Germinal center (tissue), 1 donor: ENCODE measurements at regions not wholly inside any gene's neighbourhood (a gene's known extent, or its start where the extent isn't known, plus 50 kb on each side); places are given as distances from the start of the nearest gene placed in this dataset.
"Not testable (repeated sequence)": the region's sequence is repeated elsewhere in the genome, so short reads cannot be mapped to it uniquely, and the experiment has no call there.

Experiments
- DNase-seq: peaks from one replicate; pipeline ENCODE4 v3.0.0; 2012; ENCODE audit warnings: mixed read lengths, low spot score

DNA sequence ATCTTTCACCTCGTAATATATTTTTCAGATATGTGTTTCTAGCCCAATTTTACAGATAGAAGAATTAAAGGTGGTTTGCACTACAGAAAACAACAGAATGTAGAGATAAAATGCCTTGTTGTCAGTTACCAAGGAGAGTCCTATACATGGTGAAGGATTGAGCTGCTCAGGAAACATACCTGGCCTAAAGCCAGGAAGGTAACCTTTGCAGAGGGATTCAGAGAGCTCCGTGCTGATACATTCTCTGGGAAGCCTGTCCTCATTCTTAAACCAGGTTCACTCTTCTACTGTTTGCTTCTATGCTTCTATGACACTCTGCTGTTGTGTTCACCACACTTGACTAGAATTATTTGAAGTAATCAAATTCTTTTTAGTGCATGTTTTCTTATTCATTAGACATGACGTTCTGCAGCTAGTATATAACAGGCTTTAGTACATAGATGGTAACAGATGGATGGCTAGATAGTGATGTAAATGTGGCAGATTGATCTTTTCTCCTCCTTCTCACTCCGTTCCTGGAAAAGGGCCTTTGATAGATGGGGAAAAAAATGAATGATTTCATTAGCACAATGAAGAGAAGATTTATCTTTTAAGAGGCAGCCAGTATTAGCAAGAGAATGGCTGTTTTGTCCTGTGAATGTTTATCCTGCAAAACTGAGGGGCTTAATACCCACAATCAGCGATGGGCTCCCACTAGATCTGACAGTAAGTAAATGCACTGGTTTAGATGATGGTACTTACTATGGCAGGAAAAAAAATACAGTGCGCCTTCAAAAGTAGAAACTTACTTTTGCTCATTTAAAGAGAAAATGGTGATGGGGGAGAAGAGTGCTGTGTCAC is 589.6 kb upstream of the FAM98A start:
- no peak for DNase-seq

GRCh38 chr2:34179511-34179910 is 580.4 kb upstream of the FAM98A start:
- no peak for DNase-seq

DNA sequence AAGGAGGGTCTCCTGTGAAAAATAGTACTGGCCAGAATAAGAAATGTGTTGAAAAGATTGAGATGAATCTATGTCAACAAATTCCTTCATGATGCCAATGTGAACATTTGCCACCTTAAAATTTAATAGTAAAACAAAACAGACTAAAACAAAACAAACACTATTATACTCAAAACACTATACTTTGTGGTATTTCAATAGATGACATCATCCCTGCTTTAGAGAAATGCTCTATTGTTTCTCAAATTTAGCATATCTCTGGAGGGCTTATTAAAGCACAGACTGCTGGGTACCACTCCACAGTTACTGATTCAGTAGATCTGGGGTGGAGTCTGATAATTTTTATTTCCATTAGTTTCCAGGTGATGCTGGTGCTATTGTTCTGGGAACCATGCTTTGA is 579.4 kb upstream of the FAM98A start:
- DNase-seq, result no peak

- DNase-seq, result no peak
Observed at GRCh38 chr2:34176693-34177092, 577.6 kb upstream of the FAM98A start.

- no peak for DNase-seq
Observed at GRCh38 chr2:34174506-34174905, 575.4 kb upstream of the FAM98A start.

GRCh38 chr2:34162231-34162630 is 563.1 kb upstream of the FAM98A start:
- DNase-seq, result no peak

DNA sequence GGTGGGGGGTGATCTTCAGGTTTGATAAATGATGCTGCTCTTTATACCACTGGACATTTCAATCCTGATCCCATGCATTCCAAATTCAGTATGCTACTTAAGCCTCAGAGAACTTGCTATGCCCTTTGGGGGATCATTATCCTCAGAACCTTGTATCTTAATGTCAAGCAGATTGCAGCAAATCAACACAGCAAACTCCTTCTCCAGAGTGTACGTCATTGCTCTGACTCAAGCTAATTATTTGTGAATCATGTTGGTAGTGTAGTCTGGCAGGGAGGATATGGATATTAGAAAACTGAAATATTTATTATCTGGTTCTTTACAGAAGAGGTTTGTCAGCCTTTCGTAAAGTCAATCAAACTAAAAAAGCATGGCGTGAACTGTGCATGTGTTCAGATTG is 562.5 kb upstream of the FAM98A start:
- no peak for DNase-seq

GRCh38 chr2:34159901-34160300 is 560.8 kb upstream of the FAM98A start:
- no peak for DNase-seq

GRCh38 chr2:34153484-34153883 is 554.4 kb upstream of the FAM98A start:
- no peak for DNase-seq

DNA sequence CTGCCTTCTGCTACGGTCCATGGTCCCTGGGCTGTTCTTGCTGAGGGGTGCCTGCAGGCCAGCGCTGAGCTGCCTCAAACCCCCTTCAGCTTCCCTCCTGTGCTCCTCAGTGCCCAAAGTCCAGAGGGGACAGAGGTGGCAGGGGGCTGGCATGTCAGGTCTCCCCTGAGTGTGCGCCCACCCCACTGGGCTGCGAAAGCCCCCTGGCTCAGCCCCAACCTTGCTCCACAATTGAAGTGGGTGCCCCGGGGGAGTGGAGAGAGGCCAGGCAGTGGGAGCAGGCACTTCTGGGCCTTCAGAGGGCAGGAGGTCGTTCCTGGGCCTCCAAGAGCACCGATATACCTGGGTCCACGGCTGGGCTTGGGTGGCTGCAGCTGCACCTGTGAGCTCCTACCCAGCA is 548.7 kb upstream of the FAM98A start:
- DNase-seq, result no peak

DNA sequence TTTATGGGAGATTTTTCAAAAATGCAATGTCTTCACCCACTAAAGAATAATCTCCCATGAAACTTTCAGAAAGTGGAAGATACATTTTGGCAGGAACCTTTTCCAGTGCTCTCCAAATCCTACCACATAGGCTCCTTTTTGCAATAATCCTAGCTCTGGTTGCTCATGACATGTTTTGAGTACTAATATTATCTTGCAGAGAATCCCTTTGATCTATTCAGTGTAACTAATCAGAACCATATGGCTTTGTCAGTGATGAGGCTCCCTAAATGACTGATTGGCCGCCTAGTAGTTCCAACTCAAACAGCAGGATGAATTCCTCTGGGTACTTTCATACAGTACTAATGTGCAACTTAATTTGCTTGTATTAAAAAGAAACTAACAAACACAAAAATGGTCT is 544.0 kb upstream of the FAM98A start:
- DNase-seq, result no peak

GRCh38 chr2:34142531-34143008 is 543.5 kb upstream of the FAM98A start:
- DNase-seq, result not testable (repeated sequence)

DNA sequence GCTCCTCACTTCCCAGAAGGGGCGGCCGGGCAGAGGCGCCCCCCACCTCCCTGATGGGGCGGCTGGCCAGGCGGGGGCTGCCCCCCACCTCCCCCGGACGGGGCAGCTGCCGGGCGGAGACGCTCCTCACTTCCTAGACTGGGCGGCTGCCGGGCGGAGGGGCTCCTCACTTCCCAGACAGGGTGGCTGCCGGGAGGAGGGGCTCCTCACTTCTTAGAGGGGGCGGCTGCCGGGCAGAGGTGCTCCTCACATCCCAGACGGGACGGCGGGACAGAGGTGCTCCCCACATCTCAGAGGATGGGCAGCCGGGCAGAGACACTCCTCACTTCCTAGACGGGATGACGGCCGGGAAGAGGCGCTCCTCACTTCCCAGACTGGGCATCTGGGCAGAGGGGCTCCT is 534.0 kb upstream of the FAM98A start:
- DNase-seq, result not testable (repeated sequence)

- no peak for DNase-seq
Observed at GRCh38 chr2:34126279-34126678, 527.2 kb upstream of the FAM98A start.

- no peak for DNase-seq
Observed at GRCh38 chr2:34123996-34124785, 525.1 kb upstream of the FAM98A start.

DNA sequence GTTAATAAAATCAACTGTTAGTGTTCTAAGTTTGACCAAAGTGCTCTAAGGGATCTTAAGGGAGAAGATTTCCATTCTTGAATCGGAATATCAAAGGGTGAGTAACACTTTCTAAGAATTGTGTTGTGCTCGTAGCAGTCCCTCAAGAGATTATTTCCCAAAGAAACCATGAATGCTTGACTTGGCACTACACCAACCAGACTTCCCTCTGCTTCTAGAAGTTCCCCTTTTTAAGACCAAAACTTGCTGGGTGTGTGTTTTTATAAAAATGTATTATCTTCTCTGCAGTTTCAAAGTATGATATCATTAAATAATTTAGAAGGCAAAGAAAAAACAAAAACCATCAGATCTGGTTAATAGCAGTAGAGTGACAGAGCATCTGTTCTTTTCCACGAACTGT is 522.0 kb upstream of the FAM98A start:
- DNase-seq, result no peak

DNA sequence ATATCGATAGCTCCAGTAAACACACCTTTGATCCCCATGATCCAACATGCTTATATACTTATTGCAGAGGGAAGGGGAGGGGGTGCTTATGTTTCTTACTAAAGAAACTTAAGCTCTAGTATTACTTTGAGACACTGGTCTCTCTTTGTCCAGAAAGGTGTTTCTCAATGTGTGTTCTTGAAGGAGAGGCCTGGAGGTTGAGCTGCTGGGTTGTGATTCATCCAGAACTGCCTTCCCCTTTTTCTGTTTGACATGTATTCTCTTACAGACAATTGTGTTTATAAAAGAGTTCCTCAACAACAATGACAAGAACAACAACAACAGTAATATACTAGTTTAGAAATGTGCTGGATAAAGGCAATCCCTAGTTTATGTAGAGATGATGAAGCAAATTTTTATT is 516.0 kb upstream of the FAM98A start:
- no peak for DNase-seq

GRCh38 chr2:34112161-34112560 is 513.1 kb upstream of the FAM98A start:
- DNase-seq, result no peak

DNA sequence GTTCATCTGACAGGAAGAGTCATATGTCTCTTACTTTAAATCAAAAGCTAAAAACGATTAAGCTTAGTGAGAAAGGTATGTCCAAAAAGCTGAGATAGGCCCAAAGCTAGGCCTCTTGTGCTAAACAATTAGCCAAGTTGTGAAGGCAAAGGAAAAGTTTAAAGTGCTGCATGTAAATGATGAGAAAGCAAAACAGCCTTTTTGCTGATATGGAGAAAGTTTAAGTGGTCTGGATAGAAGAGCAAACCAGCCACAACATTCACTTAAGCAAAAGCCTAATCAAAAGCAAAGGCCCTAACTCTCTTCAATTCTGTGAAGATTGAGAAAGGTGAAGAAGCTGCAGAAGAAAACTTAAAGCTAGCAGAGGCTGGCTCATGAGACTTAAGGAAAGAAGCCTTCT is 511.3 kb upstream of the FAM98A start:
- DNase-seq, result no peak

GRCh38 chr2:34107811-34108210 is 508.7 kb upstream of the FAM98A start:
- DNase-seq, result no peak

DNA sequence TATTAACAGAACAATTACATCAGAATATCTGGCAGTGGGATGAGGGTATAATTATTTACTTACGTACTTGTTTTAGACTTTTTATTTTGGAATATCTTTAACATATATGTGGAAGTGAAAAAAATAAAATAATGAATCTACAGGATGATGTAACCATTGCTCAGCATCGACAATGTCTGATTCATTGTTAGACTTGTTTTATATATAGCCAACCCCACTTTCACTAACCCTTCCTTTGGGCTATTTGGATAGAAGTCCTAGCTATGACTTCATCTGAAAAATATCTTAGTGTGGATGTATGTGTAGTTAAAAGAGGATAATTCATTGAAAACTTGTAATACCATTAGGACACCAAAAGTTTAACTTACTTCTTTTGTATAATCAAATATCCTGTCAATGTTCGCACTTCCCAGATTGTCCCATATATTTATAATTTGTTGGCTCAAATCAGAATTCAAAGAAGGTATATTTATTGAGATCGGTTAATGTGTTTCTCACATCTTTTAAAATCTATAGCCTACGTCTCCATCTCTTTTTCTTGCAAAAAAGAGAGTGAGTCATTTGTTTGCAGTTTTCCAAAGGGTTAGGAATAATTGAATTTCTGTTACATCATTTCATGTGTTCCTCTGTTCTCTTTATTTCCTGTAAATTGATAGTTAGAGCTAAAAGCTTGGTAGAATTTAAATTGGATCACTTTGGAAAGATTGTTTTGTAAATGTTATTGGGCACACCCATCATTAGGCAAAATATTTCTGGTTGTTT is 506.1 kb upstream of the FAM98A start:
- no peak for DNase-seq

DNA sequence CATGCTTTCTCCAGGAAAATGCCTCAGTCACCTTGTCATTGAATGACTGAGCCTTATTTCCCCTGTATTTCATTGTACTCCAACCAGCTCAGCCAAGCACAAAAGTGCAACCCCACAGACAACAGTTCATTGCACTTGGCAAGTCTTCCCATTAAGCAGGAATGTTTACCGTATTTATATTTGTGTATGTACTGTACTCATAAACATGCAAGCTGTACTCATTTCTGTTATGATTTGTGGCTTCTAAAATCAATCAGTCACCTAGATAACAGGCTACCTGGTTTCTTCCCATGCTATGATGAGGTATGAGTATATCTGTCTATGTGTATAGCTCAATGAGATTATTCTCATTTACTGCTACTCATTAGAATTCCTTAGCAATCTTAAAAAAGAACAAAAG is 505.5 kb upstream of the FAM98A start:
- DNase-seq, result no peak

GRCh38 chr2:34103437-34103836 is 504.3 kb upstream of the FAM98A start:
- no peak for DNase-seq
